Endothelial cell of umbilical vein (primary cell): ENCODE measurements at regions not wholly inside any gene's neighbourhood (a gene's known extent, or its start where the extent isn't known, plus 50 kb on each side); places are given as distances from the start of the nearest gene placed in this dataset.

ENCODE experiments used
- BruUV-seq: library from RNA; stranded (reverse); fragments of 400-500 nt; replicated peaks from 2 replicates; lab custom pipeline; 2021; lab: Mats Ljungman, UMichigan
- CTCF ChIA-PET: fragments of 300-600, 350-600 bp; sonication (Branson Sonifier 250); formaldehyde crosslinking; loops from one replicate; lab custom pipeline; 2021; ENCODE audit warnings: antibody characterized with exemption, inconsistent platforms; lab: Charles Lee
- POLR2A ChIA-PET: fragments of 300-600, 350-600 bp; sonication (Branson Sonifier 250); formaldehyde crosslinking; loops from one replicate; lab custom pipeline; 2021; ENCODE audit warnings: antibody characterized with exemption, inconsistent platforms; lab: Charles Lee
- DNase-seq: peaks from one replicate; pipeline ENCODE4 v3.0.0-alpha.2; 2011; ENCODE audit warnings: low read depth, low spot score
- FAIRE-seq: peaks from 2 replicates; lab custom pipeline; 2011; peaks lifted over from hg19 to GRCh38; lab: Jason Lieb, UNC
- H2AFZ ChIP-seq: 2 replicates; pipeline ENCODE4 v1.6.0; 2012; ENCODE audit warnings: low read depth, low read length, control low read depth, inconsistent platforms
- H3K27ac ChIP-seq: 2 replicates; pipeline ENCODE4 v1.5.1; 2011; ENCODE audit warnings: low read depth, mild to moderate bottlenecking, control low read depth, low read length, moderate library complexity; ENCODE audit not compliant: insufficient read depth
- H3K27me3 ChIP-seq, 2 experiments: 2 replicates each; pipeline versions ENCODE4 v1.6.0 to v1.6.1; 2011; ENCODE audit warnings: low read length in 2 of 2, mixed read lengths in 1 of 2; ENCODE audit not compliant: control insufficient read depth in 2 of 2, insufficient read depth in 2 of 2
- H3K36me3 ChIP-seq, 2 experiments: 2 replicates in 1 of 2; 3 replicates in 1 of 2; pipeline ENCODE4 v1.5.1; 2011; ENCODE audit warnings: low read length in 2 of 2, mild to moderate bottlenecking in 1 of 2, moderate library complexity in 1 of 2; ENCODE audit not compliant: control insufficient read depth in 2 of 2, insufficient read depth in 2 of 2; ENCODE audit errors: extremely low read depth in 1 of 2
- H3K4me1 ChIP-seq: 3 replicates; pipeline ENCODE4 v1.5.1; 2011; ENCODE audit warnings: mild to moderate bottlenecking, low read length; ENCODE audit not compliant: control insufficient read depth, insufficient read depth; ENCODE audit errors: extremely low read depth
- H3K4me2 ChIP-seq: 2 replicates; pipeline ENCODE4 v1.6.1; 2011; ENCODE audit warnings: low read length, control low read depth, mixed read lengths; ENCODE audit not compliant: insufficient read depth
- H3K4me3 ChIP-seq, 3 experiments: fragments of 200-600 bp in 1 of 3; sonication (generic), shearing (Covaris generic) in 1 of 3; replicated peaks in 1 of 3; 2 replicates each; pipeline ENCODE4 v1.5.1; 2011 to 2016; ENCODE audit warnings: control low read depth in 3 of 3, low read length in 3 of 3, mild to moderate bottlenecking in 2 of 3, inconsistent platforms in 1 of 3, low read depth in 1 of 3, moderate library complexity in 1 of 3; ENCODE audit not compliant: insufficient read depth in 1 of 3
- H3K79me2 ChIP-seq: 2 replicates; pipeline ENCODE4 v1.6.0; 2012; ENCODE audit warnings: low read length, inconsistent platforms; ENCODE audit not compliant: control insufficient read depth, insufficient read depth
- H3K9ac ChIP-seq: replicated peaks from 2 replicates; pipeline ENCODE3; 2011; ENCODE audit warnings: low read length, control low read depth; ENCODE audit not compliant: insufficient read depth; ENCODE audit errors: extremely low read depth
- H3K9me1 ChIP-seq: replicated peaks from 3 replicates; pipeline ENCODE4 v1.6.0; 2011; ENCODE audit warnings: mild to moderate bottlenecking, low read length; ENCODE audit not compliant: control insufficient read depth, insufficient read depth; ENCODE audit errors: extremely low read depth
- H3K9me3 ChIP-seq: replicated peaks from 2 replicates; pipeline ENCODE4 v1.5.1; 2012; ENCODE audit warnings: low read length, inconsistent platforms; ENCODE audit not compliant: control insufficient read depth, insufficient read depth
- H4K20me1 ChIP-seq: replicated peaks from 2 replicates; pipeline ENCODE3; 2011; ENCODE audit warnings: mild to moderate bottlenecking, low read length; ENCODE audit not compliant: control insufficient read depth, insufficient read depth; ENCODE audit errors: extremely low read depth
- EZH2 ChIP-seq: IDR thresholded peaks from 2 replicates; pipeline ENCODE4 v1.6.1; 2012; ENCODE audit warnings: borderline replicate concordance, low read depth, mild to moderate bottlenecking, moderate library complexity, low read length, inconsistent platforms; ENCODE audit not compliant: severe bottlenecking
- FOS ChIP-seq: IDR thresholded peaks from 2 replicates; pipeline ENCODE4 v1.6.1; 2011; ENCODE audit warnings: mild to moderate bottlenecking, low read length, moderate library complexity, borderline replicate concordance; ENCODE audit not compliant: insufficient read depth
- GATA2 ChIP-seq: IDR thresholded peaks from 2 replicates; pipeline ENCODE4 v1.7.0; 2011; ENCODE audit warnings: low read depth, mild to moderate bottlenecking, moderate library complexity, mixed read lengths, low read length; ENCODE audit not compliant: insufficient read length, insufficient read depth
- JUN ChIP-seq: IDR thresholded peaks from 2 replicates; pipeline ENCODE4 v1.6.1; 2011; ENCODE audit warnings: borderline replicate concordance, low read depth; ENCODE audit not compliant: insufficient read length, insufficient read depth
- MYC ChIP-seq: IDR thresholded peaks from one replicate; pipeline ENCODE4 v1.6.1; 2011; ENCODE audit warnings: mild to moderate bottlenecking, low read depth, low read length
- POLR2AphosphoS5 ChIP-seq: IDR thresholded peaks from 2 replicates; pipeline ENCODE4 v1.6.1; 2012; ENCODE audit warnings: low read depth, mild to moderate bottlenecking, control low read depth, low read length, moderate library complexity; ENCODE audit not compliant: insufficient read depth
- dilution Hi-C: fragments of 300-500 bp; cut with MboI; formaldehyde crosslinking; loops from one replicate; pipeline ENCODE4 v1.15.0; 2019; ENCODE audit warnings: low sequenced_read_pairs; ENCODE audit not compliant: extremely low pct_ligation_motif_present
- intact Hi-C: fragments of 100-400 bp; cut with micrococcal nuclease; formaldehyde crosslinking; loops from one replicate; pipeline ENCODE4 v1.10.0; 2022
- TF ChIP-seq, protein P1 (sequence below): IDR thresholded peaks from 2 replicates; pipeline ENCODE4 v1.6.1; 2011; ENCODE audit not compliant: insufficient read depth, insufficient read length
- TF ChIP-seq, protein P2 (sequence below), 2 donors: IDR thresholded peaks; 1 replicate in 1 of 2; 2 replicates in 1 of 2; pipeline ENCODE4 v1.5.1; 2011; ENCODE audit warnings: low read length in 2 of 2, mild to moderate bottlenecking in 2 of 2, moderate library complexity in 2 of 2, control low read depth in 1 of 2, inconsistent platforms in 1 of 2, low read depth in 1 of 2; ENCODE audit not compliant: insufficient read depth in 1 of 2; ENCODE audit errors: extremely low read depth in 1 of 2

DNA sequence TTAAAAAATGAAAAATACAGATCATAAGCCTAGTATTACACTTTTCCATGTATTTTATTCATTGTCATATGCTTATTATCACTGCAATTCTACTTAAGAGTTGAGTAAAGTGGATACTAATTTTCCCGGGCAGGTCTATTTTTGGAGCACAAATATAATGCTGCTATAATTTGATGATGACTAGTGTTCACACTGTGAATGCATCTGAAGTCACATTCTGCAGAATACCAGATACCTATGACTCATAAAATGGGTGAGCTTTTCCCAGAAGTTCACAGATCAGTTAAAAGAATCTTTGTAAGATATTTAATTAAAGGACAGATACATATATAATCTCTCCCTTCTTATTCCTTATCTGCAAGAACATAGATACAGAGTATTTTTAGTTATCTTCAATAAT is 79.8 kb upstream of the MC4R start:
- TF ChIP-seq, protein P1, sequence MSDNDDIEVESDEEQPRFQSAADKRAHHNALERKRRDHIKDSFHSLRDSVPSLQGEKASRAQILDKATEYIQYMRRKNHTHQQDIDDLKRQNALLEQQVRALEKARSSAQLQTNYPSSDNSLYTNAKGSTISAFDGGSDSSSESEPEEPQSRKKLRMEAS: no peak
- TF ChIP-seq FOS (no peak), JUN (no peak), POLR2AphosphoS5 (no peak), MYC (no peak), GATA2 (no peak), EZH2 (no peak)
- TF ChIP-seq, protein P2, sequence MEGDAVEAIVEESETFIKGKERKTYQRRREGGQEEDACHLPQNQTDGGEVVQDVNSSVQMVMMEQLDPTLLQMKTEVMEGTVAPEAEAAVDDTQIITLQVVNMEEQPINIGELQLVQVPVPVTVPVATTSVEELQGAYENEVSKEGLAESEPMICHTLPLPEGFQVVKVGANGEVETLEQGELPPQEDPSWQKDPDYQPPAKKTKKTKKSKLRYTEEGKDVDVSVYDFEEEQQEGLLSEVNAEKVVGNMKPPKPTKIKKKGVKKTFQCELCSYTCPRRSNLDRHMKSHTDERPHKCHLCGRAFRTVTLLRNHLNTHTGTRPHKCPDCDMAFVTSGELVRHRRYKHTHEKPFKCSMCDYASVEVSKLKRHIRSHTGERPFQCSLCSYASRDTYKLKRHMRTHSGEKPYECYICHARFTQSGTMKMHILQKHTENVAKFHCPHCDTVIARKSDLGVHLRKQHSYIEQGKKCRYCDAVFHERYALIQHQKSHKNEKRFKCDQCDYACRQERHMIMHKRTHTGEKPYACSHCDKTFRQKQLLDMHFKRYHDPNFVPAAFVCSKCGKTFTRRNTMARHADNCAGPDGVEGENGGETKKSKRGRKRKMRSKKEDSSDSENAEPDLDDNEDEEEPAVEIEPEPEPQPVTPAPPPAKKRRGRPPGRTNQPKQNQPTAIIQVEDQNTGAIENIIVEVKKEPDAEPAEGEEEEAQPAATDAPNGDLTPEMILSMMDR (IDR thresholded peaks at IDR 0.05; ENCODE audit: extremely low read depth in 1 of 2, insufficient read depth in 1 of 2, low read depth in 1 of 2, low read length in 2 of 2): no peak
- H3K4me1 ChIP-seq: no peaks in the 10 kb centered on the region
- intact Hi-C loops: no loop called here
- dilution Hi-C loops: no loop called here
- H3K4me3 ChIP-seq: no peak overlapping the region
- CTCF ChIA-PET: no interaction called here
- H2AFZ ChIP-seq: no peak overlapping the region
- no peak overlapping the region for H3K27ac ChIP-seq
- no peaks in the 10 kb centered on the region for H3K9me3 ChIP-seq
- no peak overlapping the region for H3K4me2 ChIP-seq
- no peaks in the 10 kb centered on the region for H3K27me3 ChIP-seq
- DNase-seq (no peak), FAIRE-seq (no peak)
- BruUV-seq: no TSS peak
- H3K79me2 ChIP-seq: no peaks in the 10 kb centered on the region
- POLR2A ChIA-PET: no interaction called here
- no peak overlapping the region for H3K9ac ChIP-seq
- H3K9me1 ChIP-seq: no peaks in the 10 kb centered on the region
- no peaks in the 10 kb centered on the region for H4K20me1 ChIP-seq
- H3K36me3 ChIP-seq: no peaks in the 10 kb centered on the region
